BJ (cell line): ENCODE measurements at regions not wholly inside any gene's neighbourhood (a gene's known extent, or its start where the extent isn't known, plus 50 kb on each side); places are given as distances from the start of the nearest gene placed in this dataset.

Experiments used
- CTCF ChIA-PET: fragments of 350-600 bp; formaldehyde crosslinking; extraction: SDS; loops from one replicate; lab custom pipeline; 2021; ENCODE audit warnings: antibody characterized with exemption, inconsistent platforms; lab: Yijun Ruan, JAX
- POLR2A ChIA-PET: fragments of 300-600 bp; sonication (Branson Sonifier 250); formaldehyde crosslinking; extraction: SDS; loops from one replicate; lab custom pipeline; 2021; ENCODE audit warnings: antibody characterized with exemption; lab: Charles Lee
- DNase-seq: peaks from one replicate; pipeline ENCODE4 v3.0.0-alpha.2; 2011; ENCODE audit warnings: low read depth
- H3K27me3 ChIP-seq: 2 replicates; pipeline ENCODE4 v1.6.0; 2011; ENCODE audit warnings: low read length; ENCODE audit not compliant: control insufficient read depth, insufficient read depth
- H3K36me3 ChIP-seq: 2 replicates; pipeline ENCODE4 v1.5.1; 2011; ENCODE audit warnings: low read length; ENCODE audit not compliant: control insufficient read depth, insufficient read depth
- H3K4me3 ChIP-seq: 2 replicates; pipeline ENCODE4 v1.5.1; 2011; ENCODE audit warnings: low read depth, mild to moderate bottlenecking, control low read depth, low read length
- TF ChIP-seq, protein P1 (sequence below): IDR thresholded peaks from 2 replicates; pipeline ENCODE4 v1.5.1; 2011; ENCODE audit warnings: low read depth, mild to moderate bottlenecking, control low read depth, inconsistent platforms, low read length, moderate library complexity; ENCODE audit not compliant: insufficient read depth

DNA sequence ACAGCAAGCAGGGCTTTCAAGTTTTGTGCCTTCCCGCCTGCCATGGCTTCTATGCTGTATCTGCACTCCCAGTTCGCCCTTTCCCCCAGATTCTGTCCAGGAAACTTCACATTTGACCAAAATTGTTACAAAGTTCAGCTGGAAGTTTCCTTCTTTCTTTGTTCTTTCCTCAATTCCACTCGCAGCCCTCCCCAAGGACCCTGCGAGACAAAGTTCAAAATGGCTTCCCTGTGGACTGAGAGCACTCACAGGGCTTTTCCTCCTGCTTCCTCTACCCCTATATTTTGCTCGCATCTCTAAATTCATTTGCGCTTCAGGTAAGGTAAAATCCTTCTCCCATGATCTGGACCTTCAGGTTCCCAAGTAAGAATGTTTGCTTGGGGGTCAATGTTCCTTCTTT is 1348.4 kb upstream of the B3GALT2 start:
- Histone ChIP-seq H3K36me3 (no peaks in the 10 kb centered on the region), H3K4me3 (no peak overlapping the region), H3K27me3 (no peaks in the 10 kb centered on the region)
- TF ChIP-seq, protein P1, sequence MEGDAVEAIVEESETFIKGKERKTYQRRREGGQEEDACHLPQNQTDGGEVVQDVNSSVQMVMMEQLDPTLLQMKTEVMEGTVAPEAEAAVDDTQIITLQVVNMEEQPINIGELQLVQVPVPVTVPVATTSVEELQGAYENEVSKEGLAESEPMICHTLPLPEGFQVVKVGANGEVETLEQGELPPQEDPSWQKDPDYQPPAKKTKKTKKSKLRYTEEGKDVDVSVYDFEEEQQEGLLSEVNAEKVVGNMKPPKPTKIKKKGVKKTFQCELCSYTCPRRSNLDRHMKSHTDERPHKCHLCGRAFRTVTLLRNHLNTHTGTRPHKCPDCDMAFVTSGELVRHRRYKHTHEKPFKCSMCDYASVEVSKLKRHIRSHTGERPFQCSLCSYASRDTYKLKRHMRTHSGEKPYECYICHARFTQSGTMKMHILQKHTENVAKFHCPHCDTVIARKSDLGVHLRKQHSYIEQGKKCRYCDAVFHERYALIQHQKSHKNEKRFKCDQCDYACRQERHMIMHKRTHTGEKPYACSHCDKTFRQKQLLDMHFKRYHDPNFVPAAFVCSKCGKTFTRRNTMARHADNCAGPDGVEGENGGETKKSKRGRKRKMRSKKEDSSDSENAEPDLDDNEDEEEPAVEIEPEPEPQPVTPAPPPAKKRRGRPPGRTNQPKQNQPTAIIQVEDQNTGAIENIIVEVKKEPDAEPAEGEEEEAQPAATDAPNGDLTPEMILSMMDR: no peak
- CTCF ChIA-PET: interaction anchor here (0.6 to 0.7 kb wide), 3 partner anchors 13 to 1107 kb away, joined by 3 to 4 read pairs (median 3); no protein-coding TSS in a partner anchor
- POLR2A ChIA-PET: no interaction called here
- DNase-seq: no peak

DNA sequence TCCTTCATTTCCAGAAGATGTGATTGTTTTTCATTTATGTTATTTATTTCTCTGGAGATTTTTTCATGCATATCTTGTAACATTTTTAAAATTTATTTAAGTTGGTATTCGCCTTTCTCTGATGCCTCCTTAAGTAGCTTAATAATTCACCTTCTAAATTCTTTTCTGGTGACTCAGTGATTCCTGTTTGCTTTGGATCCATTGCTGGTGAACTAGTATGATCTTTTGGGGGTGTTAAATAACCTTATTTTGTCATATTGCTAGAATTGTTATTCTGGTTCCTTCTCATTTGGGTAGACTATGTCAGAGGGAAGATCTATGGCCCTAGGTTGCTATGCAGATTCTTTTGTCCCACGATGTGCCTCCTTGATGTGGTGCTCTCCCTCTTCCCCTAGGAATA is 1347.2 kb upstream of the B3GALT2 start:
- no peaks in the 10 kb centered on the region for H3K27me3 ChIP-seq
- no peaks in the 10 kb centered on the region for H3K36me3 ChIP-seq
- POLR2A ChIA-PET: no interaction called here
- no peak overlapping the region for H3K4me3 ChIP-seq
- CTCF ChIA-PET: no interaction called here
- TF ChIP-seq, protein P1: no peak
- DNase-seq: no peak

DNA sequence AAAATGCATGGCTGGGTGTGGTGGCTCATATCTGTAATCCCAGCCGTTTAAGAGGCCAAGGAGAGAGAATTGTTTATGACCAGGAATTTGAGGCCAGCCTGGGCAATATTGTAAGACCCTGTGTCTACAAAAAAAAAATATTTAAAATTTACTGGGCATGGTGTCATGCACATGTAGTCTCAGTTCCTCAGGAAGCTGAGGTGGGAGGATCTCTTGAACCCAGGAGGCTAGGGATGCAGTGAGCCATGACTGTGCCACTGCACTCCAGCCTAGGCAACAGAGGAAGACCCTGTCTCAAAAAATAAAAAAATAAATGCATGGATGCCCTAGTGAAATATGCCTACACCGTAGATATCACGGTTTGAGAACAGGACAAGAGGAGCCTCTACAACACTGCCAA is 1331.2 kb upstream of the B3GALT2 start:
- Histone ChIP-seq H3K36me3 (no peaks in the 10 kb centered on the region), H3K4me3 (no peak overlapping the region), H3K27me3 (no peaks in the 10 kb centered on the region)
- TF ChIP-seq, protein P1: no peak
- ChIA-PET CTCF (no interaction called here), POLR2A (no interaction called here)
- no peak for DNase-seq

DNA sequence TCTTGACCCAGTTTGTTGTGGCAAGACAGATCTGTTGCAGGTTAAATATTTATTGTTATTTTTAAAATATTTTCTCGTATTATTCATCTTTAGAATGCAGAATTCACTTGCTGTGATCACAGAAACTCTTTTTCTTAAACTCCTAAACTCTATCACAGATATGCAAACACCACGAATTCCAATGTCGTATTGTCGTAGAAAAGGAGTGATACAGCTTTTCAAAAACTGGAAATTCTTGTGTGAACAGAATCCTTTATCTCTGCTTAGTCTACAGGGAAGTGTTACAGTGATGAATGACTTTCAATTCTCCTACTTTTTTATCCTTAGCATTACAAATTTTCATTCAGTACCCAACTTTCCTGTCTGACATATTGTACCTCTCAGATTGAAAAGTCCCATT is 1329.5 kb upstream of the B3GALT2 start:
- Histone ChIP-seq H3K27me3 (no peaks in the 10 kb centered on the region), H3K4me3 (no peak overlapping the region), H3K36me3 (no peaks in the 10 kb centered on the region)
- ChIA-PET POLR2A (no interaction called here), CTCF (interaction anchor here (1.0 kb wide), 1 partner anchor 11 kb away, joined by 3 read pairs; no protein-coding TSS in a partner anchor)
- DNase-seq: no peak
- TF ChIP-seq, protein P1: no peak

DNA sequence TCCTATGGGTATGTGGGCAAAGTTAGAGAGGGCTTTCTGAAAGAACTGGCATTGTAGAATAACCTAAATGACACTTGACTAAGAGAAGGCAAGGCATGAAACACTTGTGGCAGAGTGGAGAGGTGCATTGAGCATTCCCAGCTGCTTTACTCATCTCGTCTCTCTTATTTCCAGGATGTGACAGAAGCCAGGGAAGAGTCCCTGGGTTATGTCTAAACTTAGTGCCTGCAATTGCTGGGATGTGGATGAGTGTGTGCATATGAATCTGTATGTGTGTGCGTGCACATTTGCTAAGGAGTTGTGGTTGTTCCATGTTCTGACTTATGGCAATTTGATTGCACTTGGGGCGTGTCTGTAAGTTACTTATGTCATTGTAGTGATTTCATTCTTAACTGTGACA is 1326.5 kb upstream of the B3GALT2 start:
- Histone ChIP-seq H3K27me3 (no peaks in the 10 kb centered on the region), H3K4me3 (no peak overlapping the region), H3K36me3 (no peaks in the 10 kb centered on the region)
- TF ChIP-seq, protein P1: no peak
- DNase-seq: no peak
- CTCF ChIA-PET: no interaction called here
- POLR2A ChIA-PET: no interaction called here
